ENCODE measurements at regions not wholly inside any gene's neighbourhood (a gene's known extent, or its start where the extent isn't known, plus 50 kb on each side); places are given as distances from the start of the nearest gene placed in this dataset.

GRCh38 chr19:28960586-28960985, 252.4 kb downstream of the UQCRFS1 start:
- Histone ChIP-seq H3K4me2 (ENCODE audit: control insufficient read depth, insufficient read depth) (no peak overlapping the region), H4K20me1 (ENCODE audit: control insufficient read depth, insufficient read depth) (no peaks in the 10 kb centered on the region), H3K9me3 (replicated peaks; ENCODE audit: control insufficient read depth, insufficient read depth, low read length) (no peaks in the 10 kb centered on the region), H3K27ac (ENCODE audit: control insufficient read depth, insufficient read depth) (no peak overlapping the region), H3K36me3 (ENCODE audit: control insufficient read depth in 2 of 2, insufficient read depth in 2 of 2, low read length in 1 of 2) (no peaks in the 10 kb centered on the region), H3K9ac (ENCODE audit: control insufficient read depth, insufficient read depth, low read length) (no peak overlapping the region), H2AFZ (ENCODE audit: control insufficient read depth, low read depth, low read length) (no peak overlapping the region), H3K79me2 (ENCODE audit: control insufficient read depth, insufficient read depth, low read length) (no peaks in the 10 kb centered on the region), H3K27me3 (replicated peaks in 1 of 2; ENCODE audit: control insufficient read depth in 2 of 2, insufficient read depth in 2 of 2, low read length in 1 of 2) (no peaks in the 10 kb centered on the region), H3K4me1 (ENCODE audit: control insufficient read depth, insufficient read depth, low read length) (no peaks in the 10 kb centered on the region), H3K4me3 (no peak overlapping the region)
- FAIRE-seq, result no peak
- POLR2A ChIA-PET, result no interaction called here
- BruUV-seq (replicated peaks), result no TSS peak
- DNase-seq (ENCODE audit: low read depth, low spot score), result no peak
- WGBS (ENCODE audit: insufficient coverage, insufficient replicate concordance, low lambda C conversion rate, missing lambda C conversion rate), result 11% methylated on average over 1 of the region's 1 CpG
- ATAC-seq, result no peak
- CTCF ChIA-PET, result interaction anchor here (0.7 kb wide), 1 partner anchor 15 kb away, joined by 3 read pairs; no protein-coding TSS in a partner anchor
- RAD21 ChIA-PET (ENCODE audit: unreplicated experiment), result no interaction called here
- in situ Hi-C loops (cut with MboI) (no loop called here), intact Hi-C loops (cut with micrococcal nuclease; ENCODE audit: unreplicated experiment) (no loop called here)
- SMC1A ChIA-PET (ENCODE audit: uncharacterized antibody, unreplicated experiment), result no interaction called here
- TF ChIP-seq ZNF24 (IDR thresholded peaks at IDR 0.05) (no peak), IKZF1 (conservative IDR thresholded peaks at IDR 0.05) (no peak)

GRCh38 chr19:28956961-28957360, 256.0 kb downstream of the UQCRFS1 start:
- Histone ChIP-seq H3K27me3 (replicated peaks in 1 of 2; ENCODE audit: control insufficient read depth in 2 of 2, insufficient read depth in 2 of 2, low read length in 1 of 2) (no peaks in the 10 kb centered on the region), H3K79me2 (ENCODE audit: control insufficient read depth, insufficient read depth, low read length) (no peaks in the 10 kb centered on the region), H3K36me3 (ENCODE audit: control insufficient read depth in 2 of 2, insufficient read depth in 2 of 2, low read length in 1 of 2) (no peaks in the 10 kb centered on the region), H3K9me3 (replicated peaks; ENCODE audit: control insufficient read depth, insufficient read depth, low read length) (no peaks in the 10 kb centered on the region), H2AFZ (ENCODE audit: control insufficient read depth, low read depth, low read length) (no peak overlapping the region), H3K4me1 (ENCODE audit: control insufficient read depth, insufficient read depth, low read length) (no peaks in the 10 kb centered on the region), H3K9ac (ENCODE audit: control insufficient read depth, insufficient read depth, low read length) (no peak overlapping the region), H3K27ac (ENCODE audit: control insufficient read depth, insufficient read depth) (no peak overlapping the region), H3K4me3 (no peak overlapping the region), H4K20me1 (ENCODE audit: control insufficient read depth, insufficient read depth) (no peaks in the 10 kb centered on the region), H3K4me2 (ENCODE audit: control insufficient read depth, insufficient read depth) (no peak overlapping the region)
- BruUV-seq (replicated peaks), result no TSS peak
- ATAC-seq, result no peak
- SMC1A ChIA-PET (ENCODE audit: uncharacterized antibody, unreplicated experiment), result interaction anchor here (0.6 kb wide), 1 partner anchor 75 kb away, joined by 3 read pairs; no protein-coding TSS in a partner anchor
- POLR2A ChIA-PET, result no interaction called here
- no peak for TF ChIP-seq SMC3 (IDR thresholded peaks at IDR 0.05; ENCODE audit: borderline replicate concordance, low read length)
- no peak for TF ChIP-seq TCF3 (IDR thresholded peaks at IDR 0.05; ENCODE audit: borderline replicate concordance, insufficient read depth, low read depth, low read length)
- TF ChIP-seq CBX3 (IDR thresholded peaks at IDR 0.05; ENCODE audit: borderline replicate concordance, low read depth), result no peak
- TF ChIP-seq EED (IDR thresholded peaks at IDR 0.05; ENCODE audit: low read depth), result no peak
- no peak for TF ChIP-seq ETV6 (conservative IDR thresholded peaks at IDR 0.05 in 1 of 2, IDR thresholded peaks at IDR 0.05 in 1 of 2; ENCODE audit: borderline replicate concordance in 1 of 2, low read depth in 1 of 2)
- TF ChIP-seq ZNF687 (IDR thresholded peaks at IDR 0.05), result no peak
- TF ChIP-seq ZNF217 (IDR thresholded peaks at IDR 0.05), result no peak
- no peak for TF ChIP-seq MTA2 (IDR thresholded peaks at IDR 0.05; ENCODE audit: low read depth)
- TF ChIP-seq EGR1 (IDR thresholded peaks at IDR 0.05; ENCODE audit: borderline replicate concordance in 1 of 2, low read depth in 2 of 2, low read length in 2 of 2), result no peak
- TF ChIP-seq CEBPB (IDR thresholded peaks at IDR 0.05; ENCODE audit: borderline replicate concordance in 1 of 2, low read depth in 2 of 2, low read length in 2 of 2), result no peak
- TF ChIP-seq PAX8 (IDR thresholded peaks at IDR 0.05), result no peak
- no peak for TF ChIP-seq IKZF1 (conservative IDR thresholded peaks at IDR 0.05)
- CTCF ChIA-PET, result interaction anchor here (1.2 kb wide), 1 partner anchor 220 kb away, joined by 3 read pairs; no protein-coding TSS in a partner anchor
- intact Hi-C loops (cut with micrococcal nuclease; ENCODE audit: unreplicated experiment), result no loop called here
- no peak for DNase-seq (ENCODE audit: low read depth, low spot score)
- RAD21 ChIA-PET (ENCODE audit: unreplicated experiment), result no interaction called here
- WGBS (ENCODE audit: insufficient coverage, insufficient replicate concordance, low lambda C conversion rate, missing lambda C conversion rate), result 32% methylated on average over 2 of the region's 2 CpGs
- in situ Hi-C loops (cut with MboI), result no loop called here
- no peak for FAIRE-seq
